SK-MEL-5 (cell line): ENCODE measurements at regions not wholly inside any gene's neighbourhood (a gene's known extent, or its start where the extent isn't known, plus 50 kb on each side); places are given as distances from the start of the nearest gene placed in this dataset.

Experiments
- DNase-seq: peaks from one replicate; pipeline ENCODE4 v3.0.0-alpha.2; 2016; ENCODE audit warnings: low read depth, low spot score
- in situ Hi-C: cut with HindIII; loops from 2 replicates; pipeline ENCODE4 v1.10.0; 2016; ENCODE audit warnings: low sequenced_read_pairs, high pct_unique_total_duplicates, low pct_unique_long_range_greater_than_20kb

DNA sequence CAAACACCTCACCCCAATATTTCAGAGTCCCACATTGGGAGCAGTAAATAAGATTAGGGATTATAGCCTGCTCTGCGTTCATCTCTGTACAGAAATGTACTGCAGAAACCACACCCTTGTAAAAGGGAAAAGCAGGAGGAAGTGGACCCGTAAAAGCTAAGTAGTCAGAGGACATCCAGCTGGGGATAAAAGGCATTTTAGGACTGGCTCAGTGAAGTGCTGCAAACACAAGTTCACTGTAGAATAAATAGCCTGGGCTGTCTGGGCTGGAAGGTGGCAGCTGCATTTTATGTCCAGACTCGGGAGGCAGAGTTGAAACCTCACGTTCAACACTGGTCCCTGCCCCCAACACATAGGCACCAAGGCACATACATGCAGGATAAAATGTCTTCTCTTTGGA is 178.7 kb upstream of the FAT1 start:
- in situ Hi-C loops = no loop called here
- no peak for DNase-seq

DNA sequence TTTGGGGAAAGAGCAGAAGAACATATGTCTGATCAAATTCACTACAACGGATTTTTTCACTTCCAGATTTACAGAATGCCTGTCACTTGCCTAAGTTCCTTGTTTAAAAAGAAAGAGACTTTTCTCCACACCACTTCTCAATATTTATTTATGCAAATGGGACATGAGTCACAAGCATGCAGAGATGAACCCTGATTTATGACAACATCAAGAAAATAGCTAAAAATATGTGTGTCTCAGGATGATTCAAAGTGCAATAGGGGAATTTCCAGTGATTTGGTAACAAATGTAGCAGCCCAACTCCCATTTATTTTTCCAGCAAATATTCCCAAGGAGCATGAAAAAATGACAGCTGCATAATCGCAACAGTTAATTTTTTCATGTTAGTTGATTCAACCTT is 180.4 kb upstream of the FAT1 start:
- DNase-seq = no peak
- in situ Hi-C loops = no loop called here

DNA sequence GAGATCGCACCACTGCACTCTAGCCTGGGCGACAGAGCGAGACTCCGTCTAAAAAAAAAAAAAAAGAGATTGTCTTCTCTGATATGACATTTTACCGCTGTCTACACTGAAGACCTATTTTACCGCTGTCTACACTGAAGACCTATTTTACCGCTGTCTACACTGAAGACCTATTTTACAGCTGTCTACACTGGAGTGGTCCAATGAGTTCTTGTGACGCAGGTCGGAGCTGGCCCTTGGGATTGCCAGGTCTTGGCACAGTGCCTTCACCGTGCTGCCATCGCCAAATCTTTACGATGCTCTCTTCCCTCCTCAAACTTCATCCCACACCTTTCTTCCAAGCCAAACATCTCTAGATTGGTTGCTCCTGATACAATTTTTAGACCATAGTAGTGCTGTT is 183.1 kb upstream of the FAT1 start:
- no peak for DNase-seq
- in situ Hi-C loops = no loop called here

DNA sequence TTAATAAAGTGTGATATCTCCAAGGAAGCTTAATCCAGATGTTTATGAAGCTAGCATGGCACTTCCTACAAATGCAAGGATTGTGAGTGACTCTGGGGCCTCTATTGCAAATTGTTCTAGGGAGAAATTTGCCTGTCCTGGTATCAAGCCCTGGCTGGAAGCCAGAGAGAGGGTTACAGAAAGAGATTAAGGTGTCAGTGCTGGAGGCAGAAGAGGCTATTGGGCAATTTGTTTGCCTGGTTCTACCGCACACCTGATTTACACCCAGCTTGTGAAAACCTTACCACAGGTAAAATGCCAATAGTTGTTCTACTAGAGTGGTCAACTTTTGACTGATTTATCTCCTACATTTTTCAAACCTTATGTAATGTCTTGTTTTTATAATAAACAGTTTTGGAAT is 186.7 kb upstream of the FAT1 start:
- in situ Hi-C loops = no loop called here
- DNase-seq = no peak

DNA sequence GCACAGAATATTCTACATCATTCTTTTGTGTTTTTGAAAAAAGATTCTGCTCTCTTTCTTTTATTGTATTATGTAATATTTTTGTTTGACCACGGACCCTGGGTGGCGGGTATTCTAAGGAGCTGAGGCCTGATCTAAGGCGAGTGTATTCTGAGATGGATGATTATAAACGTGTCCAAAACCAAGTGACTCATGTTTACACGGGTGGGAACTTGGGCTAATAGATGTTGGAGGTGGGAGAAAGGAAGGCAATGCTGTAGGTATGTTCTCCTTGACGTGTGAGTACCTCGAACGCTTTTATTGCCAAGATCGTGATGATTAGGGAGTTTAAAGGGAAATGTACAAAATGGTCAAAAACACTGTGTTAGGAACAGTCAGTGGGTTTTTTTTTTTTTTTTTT is 188.9 kb upstream of the FAT1 start:
- in situ Hi-C loops = no loop called here
- DNase-seq = no peak

DNA sequence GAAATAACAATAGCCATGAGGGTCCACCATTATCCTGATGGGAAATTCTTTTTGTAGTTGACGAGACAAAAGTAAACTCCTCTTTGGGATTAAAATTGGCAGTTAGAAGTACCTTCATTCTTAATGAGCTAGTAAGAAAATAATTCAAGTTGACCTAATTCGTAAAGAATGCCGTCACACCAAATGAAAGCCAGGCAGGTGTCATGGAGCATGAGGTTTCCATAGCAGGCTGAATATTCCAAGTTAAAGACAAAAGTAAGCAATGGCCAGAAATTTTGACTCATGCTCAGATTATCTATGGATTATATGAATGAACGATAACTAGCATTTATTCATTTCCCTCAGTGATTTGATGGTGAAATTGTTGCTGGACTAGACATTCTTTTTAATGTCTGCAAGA is 192.2 kb upstream of the FAT1 start:
- in situ Hi-C loops = no loop called here
- no peak for DNase-seq

DNA sequence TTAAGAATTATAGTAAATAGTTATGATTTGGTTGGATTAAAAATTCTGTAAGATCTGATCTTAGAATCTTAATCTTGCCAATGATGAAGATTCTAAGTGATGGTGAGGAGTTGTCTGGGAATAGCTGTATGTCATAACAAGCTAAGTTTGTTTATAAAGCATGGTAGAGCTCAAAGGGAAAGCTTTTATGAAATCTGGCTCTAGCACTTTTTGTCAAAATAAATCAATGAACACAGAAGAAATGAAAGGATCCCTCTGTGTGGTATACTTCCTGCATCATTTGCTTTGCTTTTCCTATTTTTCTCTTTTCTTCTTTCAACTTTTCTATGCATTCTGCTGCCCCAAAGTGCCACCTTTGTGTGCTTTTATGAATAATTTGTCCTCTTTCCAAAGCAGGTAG is 193.5 kb upstream of the FAT1 start:
- in situ Hi-C loops = no loop called here
- no peak for DNase-seq

DNA sequence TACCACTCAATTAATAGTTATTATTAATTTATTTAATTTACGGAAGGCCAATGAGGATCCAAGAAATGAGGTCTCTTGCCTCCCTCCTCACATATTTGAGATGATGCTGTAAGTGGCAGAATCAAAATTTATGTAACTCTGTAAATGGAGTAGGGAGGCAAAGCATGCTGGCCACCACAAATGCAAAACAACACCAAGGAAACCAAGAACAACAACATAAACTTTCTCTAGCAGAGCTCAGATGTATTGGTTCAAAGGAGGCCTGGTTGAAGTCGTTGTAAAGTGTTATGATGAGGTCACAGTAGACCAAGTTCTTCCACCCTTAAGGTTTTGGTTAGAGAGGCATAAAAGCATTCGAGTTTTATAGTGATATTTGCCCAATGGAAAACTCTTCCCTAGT is 194.8 kb upstream of the FAT1 start:
- no peak for DNase-seq
- in situ Hi-C loops = no loop called here

DNA sequence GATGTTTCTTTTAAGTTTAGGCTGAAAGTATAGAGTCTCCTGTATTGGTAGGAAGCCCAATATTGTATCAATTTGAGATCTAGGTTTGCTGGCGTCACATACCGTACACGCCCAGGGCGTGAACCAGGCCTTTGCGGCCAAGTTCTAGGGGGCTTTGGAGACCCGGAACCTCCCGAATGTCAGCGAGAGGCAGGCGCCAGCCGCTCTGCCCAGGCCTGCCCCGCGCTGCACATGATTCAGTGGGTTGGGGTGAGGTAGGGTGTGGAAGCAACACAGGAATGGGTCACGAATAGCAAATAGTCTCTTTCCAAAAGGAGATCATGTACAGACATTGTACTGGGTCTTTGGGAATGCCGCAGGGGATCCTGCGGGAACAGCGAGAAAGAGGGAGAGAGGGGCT is 195.7 kb upstream of the FAT1 start:
- no peak for DNase-seq
- in situ Hi-C loops = no loop called here

DNA sequence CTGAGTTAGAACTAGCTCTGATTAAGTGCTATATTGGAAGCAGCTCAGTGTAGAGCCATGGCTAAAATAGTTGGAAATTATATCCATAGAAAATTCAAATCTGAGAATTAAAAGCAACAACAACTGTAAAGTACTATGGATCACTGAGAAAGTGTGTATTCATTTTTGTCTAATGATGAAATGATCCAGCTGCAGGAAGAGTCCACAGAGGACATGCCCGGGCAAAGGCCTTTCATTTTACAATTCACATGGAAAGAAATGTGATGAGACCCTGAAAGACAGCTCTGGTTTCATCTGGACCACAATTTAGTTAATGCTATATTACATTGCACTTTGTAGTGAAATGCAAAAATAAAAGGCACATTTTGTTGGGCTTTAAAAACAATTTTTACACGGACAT is 196.8 kb upstream of the FAT1 start:
- DNase-seq = no peak
- in situ Hi-C loops = no loop called here

DNA sequence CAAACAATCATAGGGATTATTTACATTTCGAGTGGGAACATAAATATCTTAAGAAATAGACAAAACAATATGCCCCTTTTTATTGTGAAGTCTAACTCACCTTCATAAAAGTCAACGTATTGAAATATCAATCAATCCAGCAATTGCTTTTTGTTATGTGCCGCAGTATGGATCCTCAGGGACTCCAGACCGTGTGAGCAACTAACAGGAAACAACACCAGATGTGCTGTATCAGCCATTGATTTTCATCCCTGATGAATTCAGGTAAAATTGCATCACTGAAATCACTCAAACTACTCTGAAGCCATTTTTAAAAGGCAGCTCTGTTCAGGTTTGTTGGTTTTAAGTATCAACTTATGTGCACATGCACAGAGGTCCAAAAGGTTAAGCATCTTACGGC is 197.3 kb upstream of the FAT1 start:
- in situ Hi-C loops = no loop called here

DNA sequence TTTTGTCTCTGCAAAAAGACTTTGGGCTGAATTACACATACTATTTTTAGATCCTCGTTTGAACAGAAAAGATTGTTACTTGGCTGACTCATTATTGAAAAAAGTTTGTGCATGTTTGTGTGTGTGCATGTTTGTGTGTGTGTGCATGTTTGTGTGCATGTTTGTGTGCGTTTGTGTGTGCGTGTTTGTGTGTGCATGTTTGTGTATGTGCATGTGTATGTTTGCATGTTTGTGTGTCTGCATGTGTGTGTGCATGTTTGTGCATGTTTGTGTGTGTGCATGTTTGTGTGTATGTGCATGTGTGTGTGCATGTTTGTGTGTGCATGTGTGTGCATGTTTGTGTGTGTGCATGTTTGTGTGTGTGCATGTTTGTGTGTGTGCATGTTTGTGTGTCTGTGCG is 201.1 kb upstream of the FAT1 start:
- in situ Hi-C loops = no loop called here
- no peak for DNase-seq

More for the DNA sequence above, 197.3 kb upstream of the FAT1 start:
- DNase-seq = no peak

DNA sequence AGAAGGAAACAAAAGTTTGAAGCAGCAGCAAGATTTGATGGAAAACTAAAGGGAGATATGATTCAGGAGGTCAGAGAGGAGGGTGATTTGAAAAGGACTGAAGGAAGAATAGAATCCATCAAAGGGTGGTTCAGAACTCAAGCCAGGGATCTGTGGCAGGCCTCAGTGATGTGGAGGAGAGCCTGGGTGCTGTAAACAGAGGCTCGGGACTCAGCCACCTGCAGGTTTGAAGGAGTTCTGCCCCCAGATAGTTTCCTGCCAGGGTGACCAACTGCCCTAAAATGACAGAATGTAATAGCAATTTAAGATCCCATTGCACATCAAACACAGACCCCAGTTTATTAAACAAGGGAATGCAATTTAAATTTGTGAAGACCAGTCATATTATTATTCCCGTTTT is 204.0 kb upstream of the FAT1 start:
- in situ Hi-C loops = no loop called here
- no peak for DNase-seq

DNA sequence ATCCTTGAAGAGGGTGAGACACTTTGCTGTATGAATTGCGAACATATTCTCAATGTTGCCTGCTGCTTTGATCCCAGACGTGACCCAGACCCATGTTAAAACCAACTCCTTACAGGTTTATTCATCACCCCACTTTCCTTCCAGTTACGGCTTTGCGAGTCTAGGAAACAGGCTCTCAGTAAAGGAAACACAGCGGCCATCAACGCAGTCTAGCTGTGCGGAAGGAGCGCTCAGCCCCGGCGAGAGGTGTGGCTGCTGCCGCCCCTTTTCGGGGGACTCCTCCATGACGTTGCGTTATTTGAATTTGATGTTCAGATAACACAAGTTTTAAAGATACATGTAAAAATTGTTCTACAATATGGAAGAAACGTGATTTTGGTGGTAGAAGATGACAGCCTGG is 206.4 kb upstream of the FAT1 start:
- no peak for DNase-seq
- in situ Hi-C loops = no loop called here

DNA sequence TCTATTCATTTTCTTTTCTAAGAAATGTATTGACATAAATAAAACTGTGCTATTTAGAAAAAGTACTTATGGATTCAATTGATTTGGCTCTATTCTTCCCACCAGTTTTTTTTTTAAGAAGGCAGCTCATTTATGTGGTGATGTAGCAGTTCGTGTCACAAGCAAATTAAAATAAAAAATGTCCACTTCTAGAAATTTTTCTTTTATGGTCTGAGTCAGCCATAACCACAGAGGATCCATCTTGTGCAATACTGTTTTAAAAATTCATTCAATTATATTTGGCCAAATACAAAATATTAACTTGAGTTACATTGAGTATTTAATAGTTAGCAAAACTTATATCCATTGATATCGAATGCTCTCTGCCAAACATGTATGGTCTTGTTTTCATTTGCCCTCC is 207.9 kb upstream of the FAT1 start:
- DNase-seq = no peak
- in situ Hi-C loops = no loop called here

DNA sequence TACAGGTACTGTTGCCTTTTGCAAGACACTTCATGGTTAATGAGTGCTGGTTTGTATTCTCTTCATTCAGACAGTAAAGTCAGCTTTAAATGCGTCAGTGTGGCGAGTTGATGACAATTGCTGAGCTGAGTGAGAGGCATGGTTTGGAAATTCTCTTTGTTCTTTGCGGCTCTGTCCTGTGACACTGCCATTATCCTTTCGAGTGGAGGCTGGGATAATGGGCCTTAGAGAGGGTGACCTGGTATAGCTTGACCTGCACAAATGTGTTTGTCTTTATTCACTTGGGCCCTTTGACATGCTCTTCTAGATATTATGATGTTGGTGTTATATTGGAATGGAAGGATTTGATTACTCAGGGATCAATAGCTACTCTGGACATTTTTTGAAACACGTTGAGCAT is 208.5 kb upstream of the FAT1 start:
- in situ Hi-C loops = no loop called here
- DNase-seq = no peak

DNA sequence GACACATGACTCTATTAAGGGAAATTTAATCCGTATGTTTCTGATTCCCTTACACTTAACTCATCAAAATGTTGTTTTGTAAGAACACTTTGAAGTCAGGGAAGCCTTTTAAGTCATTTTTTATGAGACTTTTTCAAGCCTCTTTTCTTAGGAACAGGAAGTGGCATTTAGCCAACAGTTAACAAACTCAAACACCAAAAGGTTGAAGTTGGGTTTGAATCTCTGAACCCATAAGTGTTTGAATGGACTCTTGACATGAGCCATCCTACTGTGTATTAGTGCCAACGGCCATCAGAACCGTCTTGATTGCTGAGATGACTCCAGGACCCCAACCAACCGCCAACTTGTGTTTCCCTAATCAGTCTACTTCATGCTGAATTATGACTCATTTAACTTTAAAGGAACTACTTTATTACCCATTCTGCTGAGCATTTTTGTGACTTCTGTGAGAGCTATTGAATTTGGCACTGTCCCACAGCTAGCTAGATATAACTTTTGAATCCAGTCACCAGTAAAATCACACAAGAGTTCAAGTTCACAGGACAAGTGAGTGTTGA is 209.1 kb upstream of the FAT1 start:
- in situ Hi-C loops = no loop called here
- no peak for DNase-seq

DNA sequence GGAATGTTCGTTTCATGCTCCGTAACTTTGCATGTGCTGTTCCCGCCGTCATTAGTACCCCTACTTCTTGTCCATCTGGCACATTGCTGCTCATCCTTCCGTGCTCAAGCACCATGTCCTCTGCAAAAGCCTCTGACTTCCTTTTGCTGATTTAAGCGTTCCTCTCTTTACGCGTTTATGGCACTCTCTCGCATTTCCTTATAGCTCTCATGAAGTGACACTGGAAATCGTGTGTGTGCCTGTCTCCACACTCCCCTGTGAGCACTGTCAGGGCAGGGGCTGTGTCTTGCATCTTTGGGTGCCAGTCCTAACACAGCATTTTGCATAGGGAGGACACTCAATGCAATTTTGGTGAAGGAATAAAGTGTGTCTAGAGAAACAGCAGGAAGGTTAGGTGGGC is 210.6 kb upstream of the FAT1 start:
- DNase-seq = no peak
- in situ Hi-C loops = no loop called here

DNA sequence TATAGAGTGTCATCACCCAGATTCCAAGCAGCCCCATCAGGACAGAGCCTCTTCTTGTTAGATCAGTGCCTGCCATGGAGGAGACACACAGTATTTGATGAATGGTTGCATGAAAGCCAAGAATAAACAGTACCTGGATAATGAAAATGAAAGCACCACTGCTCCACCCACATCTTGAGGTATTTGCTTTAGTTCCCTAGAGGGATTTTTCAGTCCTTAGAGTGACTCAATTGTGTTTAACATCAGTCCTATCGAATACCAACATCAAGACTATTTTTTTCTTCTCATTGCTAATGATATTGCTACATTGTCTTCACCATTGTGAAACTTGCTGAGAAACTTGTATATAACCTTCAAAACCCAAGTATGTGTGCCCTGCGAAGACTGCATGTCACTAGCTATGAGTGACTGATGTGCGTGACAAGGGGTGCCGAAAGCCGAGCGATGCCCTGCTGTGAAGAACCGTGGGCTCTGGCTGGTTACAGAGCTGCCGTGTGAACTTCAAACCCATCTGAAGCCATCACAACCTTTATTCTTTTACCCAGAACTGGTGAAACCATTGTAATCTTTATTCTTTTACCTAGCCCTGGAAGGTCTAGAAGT is 211.3 kb upstream of the FAT1 start:
- no peak for DNase-seq
- in situ Hi-C loops = no loop called here

DNA sequence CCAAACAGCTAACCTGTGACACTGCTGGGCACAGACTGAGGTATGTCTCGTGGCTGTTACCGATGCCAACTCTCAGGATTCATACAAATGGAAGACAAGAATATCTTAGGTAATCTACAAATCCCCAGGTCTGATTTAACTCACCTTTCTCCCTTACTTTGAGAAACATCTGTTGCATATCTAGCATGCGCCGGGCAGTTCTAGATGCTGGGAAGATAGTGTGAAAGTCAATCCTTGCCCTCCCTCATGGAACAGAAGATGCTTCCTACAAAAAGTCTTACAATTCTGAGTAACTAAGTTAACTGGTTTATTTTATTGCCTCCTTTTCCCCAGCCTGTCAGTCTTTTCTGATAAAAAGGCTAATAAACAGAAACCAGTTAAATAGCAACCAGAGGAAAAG is 212.2 kb upstream of the FAT1 start:
- in situ Hi-C loops = no loop called here
- DNase-seq = no peak
